ENCODE measurements at regions not wholly inside any gene's neighbourhood (a gene's known extent, or its start where the extent isn't known, plus 50 kb on each side); places are given as distances from the start of the nearest gene placed in this dataset.
"Not testable (repeated sequence)": the region's sequence is repeated elsewhere in the genome, so short reads cannot be mapped to it uniquely, and the experiment has no call there.

GRCh38 chr2:111429353-111429752 is 308.6 kb downstream of the BCL2L11 start:
- not testable (repeated sequence) for TF ChIP-seq POLR2A, CTCF (IDR thresholded peaks at IDR 0.05)

Measured in esophagus squamous epithelium (tissue), 4 donors.